Activated CD4-positive, alpha-beta T cell treated with anti-CD3 and anti-CD28 coated beads, Interleukin-2, Interleukin-4, amounts not matched to agents 100 ng/mL and 50 ng/mL, durations not matched to agents 16 hours and 8 hours (primary cell): ENCODE measurements at regions not wholly inside any gene's neighbourhood (a gene's known extent, or its start where the extent isn't known, plus 50 kb on each side); places are given as distances from the start of the nearest gene placed in this dataset.
"Not testable (repeated sequence)": the region's sequence is repeated elsewhere in the genome, so short reads cannot be mapped to it uniquely, and the experiment has no call there.

ENCODE experiments used
- DNase-seq: peaks from one replicate; pipeline ENCODE4 v3.0.0-alpha.2; 2020; ENCODE audit warnings: low spot score

DNA sequence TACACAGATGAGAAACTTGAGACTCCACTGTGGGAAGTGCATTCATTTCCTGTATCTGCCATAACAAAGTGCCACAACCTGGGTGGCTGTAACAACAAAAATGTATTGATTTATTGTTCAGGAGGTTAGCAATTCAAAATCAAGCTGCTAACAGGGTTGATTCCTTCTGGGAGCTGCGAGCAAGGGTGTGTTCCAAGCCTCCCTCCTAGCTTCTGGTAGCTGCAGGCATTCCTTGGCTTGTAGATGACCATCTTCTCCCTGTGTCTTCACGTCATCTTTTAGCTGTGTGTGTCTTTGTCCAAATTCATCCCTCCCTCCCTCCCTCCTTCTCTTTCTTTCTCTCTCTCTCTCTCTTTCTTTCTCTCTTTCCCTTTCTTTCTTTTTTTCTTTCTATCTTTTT lies 258.1 kb downstream of the MSX2 start:
- no peak for DNase-seq

- no peak for DNase-seq
These were observed 257.0 kb downstream of the MSX2 start for GRCh38 chr5:174981416-174981815.

GRCh38 chr5:174980952-174981351 lies 256.6 kb downstream of the MSX2 start:
- DNase-seq: no peak

DNA sequence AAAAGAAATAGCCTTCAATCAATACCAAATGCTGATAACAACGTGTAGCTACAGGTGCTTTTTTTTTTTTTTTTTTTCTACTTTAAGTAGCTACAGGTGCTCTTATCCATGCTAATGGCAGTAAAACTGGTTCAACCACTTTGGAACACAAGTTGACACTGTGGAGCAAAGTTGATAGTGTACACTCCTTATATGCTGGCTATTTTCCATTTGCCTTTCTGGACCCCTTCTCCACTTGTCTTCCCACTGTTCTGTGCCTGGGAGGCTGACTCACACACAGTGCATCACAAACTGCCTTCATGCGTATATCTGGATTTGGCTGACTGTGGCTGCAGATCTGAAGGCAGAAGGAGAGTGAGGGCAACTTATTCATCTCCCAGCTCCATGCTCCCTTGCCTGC lies 247.9 kb downstream of the MSX2 start:
- no peak for DNase-seq

DNA sequence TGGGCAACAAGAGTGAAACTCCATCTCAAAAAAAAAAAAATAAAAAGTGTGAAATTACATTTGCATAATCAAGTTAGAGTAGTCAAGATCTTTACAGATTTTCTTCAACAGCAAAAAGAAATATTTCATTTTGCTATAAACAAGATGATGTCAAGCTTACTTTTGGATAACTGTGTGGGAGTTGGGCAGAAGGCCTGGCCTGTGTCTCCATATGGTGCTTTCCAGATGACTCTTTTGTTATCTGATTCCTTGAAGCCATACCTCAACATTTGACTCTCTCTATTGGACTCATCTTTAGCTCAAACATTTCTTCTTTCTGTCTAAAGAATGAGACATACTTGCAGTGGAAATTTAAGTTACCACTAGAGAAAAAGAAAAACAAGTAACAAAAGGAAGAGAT lies 246.8 kb downstream of the MSX2 start:
- no peak for DNase-seq

DNA sequence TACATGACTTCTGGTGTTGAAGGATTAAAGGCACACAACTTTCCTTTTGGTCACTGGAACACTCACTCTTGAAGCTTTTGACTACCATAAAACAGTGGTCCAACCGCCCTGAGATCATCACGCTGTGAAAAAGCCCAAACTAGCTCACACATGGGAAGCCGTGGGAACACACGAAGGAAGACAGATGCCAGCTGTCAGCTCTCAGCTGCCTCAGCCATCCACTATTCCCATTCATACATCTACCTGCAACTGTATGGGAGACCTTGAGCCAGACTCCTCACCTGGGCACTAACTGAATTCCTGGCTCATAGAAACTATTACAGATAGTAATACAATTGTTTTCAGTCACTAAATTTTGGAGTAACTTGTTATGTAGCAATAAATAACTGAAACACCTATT lies 246.1 kb downstream of the MSX2 start:
- no peak for DNase-seq

DNA sequence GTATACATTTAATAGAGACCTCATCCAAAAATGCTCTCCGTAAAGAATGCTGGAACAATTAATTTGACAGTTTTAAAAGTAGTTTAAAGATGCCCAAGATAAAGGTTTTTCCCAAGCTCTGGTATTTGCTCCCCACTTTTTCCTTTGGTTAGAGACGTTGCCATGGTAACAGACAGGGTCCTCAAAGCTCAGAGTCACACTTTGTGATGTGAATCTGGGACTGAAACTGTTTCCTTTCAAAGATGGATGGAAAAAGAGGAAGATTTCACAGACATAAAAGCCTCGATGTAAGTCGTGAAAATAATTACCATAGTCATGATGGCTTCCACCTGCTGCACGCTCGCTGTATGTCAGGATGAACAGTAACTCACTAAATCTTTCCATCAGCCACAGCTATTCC lies 229.5 kb downstream of the MSX2 start:
- no peak for DNase-seq

DNA sequence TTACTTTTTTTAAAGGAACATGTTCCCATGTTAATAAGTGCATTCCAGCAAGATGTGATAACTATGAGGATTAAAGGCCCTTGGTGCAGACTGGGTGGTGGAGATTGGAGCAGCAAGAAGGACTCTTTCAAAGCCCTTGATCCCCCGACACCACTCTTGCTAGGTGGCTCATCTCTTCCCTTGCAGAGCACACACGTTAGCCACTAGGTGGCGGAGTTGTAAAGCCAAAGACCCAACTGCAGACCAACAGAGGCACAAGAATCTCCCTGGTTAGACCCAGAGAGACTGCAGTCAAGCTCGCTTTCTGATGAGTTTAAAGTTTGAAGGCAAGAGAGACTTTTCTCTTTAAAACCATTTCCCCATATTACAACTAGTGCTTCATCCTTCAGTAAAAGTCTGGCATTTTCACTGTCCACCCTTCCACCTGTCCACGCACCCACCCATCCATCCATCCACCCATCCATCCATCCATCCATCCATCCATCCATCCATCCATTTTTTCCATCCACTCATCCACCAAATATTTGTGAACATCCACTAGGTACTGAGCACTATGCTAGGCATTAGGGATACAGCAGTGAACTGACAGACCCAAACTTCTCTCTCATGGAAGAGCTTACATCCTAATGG lies 226.9 kb downstream of the MSX2 start:
- peak; percentile 69 for DNase-seq

DNA sequence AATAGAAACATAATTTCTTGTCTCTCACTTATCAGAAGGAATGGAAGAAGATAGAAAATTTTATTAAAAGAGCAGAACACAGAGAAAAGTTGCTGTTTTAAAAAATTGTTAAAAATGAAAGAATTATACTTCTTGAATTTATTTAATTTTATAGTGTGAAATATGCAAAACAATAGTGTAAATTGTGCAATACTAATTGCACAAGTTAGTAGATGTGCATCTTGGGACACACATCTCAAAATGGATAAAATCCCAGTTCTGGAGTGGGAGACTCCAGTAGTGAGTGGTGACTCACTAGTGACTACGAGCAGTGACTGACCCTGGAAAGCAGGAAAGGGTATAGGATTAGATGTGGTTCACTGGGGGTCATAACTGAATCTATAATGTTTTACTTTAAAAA lies 223.2 kb downstream of the MSX2 start:
- no peak for DNase-seq

GRCh38 chr5:174945853-174946252 lies 221.5 kb downstream of the MSX2 start:
- no peak for DNase-seq

GRCh38 chr5:174943785-174944184 lies 219.4 kb downstream of the MSX2 start:
- DNase-seq: no peak

GRCh38 chr5:174943002-174943401 lies 218.6 kb downstream of the MSX2 start:
- not testable (repeated sequence) for DNase-seq

DNA sequence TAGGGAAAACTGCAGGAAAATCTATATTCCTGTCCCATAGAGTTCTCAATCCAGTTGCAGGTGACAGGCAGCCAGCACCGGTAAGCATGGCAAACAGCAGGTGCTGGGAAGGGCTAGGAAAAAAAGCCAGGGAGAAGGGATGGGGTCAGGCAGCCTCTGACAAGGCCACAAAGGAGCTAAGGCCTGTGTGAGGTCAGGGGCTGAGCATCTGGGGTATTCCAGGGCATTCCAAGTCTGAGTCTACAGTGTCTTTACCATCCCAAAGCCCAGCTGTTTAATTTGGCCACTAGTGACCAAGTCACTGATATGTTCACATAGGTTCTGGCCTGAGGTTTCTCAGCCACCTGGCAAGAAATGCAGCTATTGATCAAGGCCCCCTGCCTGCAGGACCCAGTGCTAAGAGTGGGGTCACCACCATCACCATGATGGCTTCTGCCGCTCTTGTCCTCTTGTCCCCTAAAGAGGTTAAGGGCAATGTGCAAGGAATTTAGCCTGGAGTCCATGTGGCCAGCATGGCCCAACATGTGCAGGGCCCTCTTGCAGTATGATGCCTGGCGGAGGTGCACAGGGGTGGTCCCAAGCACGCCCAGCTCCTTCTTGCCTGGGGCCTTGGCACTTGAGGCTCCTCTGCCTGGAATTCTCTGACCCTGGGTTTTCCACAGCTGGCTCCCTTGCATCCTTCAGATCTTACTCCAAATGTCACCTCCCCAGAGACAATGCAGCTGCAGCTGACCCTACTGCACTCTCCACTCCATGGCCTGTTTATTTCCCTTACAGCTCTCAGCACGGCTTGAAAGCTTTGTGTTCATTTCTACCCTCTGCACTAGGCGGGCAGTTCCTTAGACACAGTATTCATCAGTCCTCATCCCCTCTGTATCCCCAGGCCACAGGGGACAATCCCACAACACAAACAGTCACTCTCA lies 213.1 kb downstream of the MSX2 start:
- DNase-seq: no peak

GRCh38 chr5:174935854-174936474 lies 211.6 kb downstream of the MSX2 start:
- DNase-seq: peak; percentile 33

DNA sequence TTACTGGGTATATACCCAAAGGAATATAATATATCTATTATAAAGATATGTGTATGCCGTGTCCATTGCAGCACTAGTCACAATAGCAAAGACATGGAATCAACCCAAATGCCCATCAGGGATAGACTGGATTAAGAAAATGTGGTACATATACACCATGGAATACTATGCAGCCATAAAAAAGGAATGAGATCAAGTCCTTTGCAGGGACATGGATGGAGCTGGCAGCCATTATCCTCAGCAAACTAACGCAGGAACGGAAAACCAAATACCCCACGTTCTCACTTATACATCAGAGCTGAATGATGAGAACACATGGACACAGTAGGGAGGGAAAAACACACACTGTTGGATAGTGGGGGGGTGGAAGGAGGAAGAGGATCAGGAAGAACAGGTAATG lies 206.7 kb downstream of the MSX2 start:
- DNase-seq: not testable (repeated sequence)

DNA sequence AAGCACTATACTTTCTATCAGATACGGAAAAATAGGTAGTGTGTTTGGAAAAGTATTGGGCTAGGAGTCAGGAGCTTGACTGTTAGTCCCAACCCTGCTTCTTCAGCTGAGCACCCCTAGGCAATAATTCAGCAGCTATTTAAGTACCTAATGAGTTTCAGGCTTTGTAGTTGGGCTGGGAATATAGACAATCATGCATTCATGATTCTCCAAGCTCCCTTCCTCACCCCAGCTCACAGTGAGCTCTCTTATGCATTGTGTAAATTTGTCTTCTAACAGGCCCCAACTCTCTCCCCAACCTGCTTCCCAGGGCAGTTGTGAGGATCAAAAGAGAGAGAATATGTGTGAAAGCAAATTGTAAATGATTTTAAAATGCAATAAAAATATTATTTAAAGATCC lies 201.2 kb downstream of the MSX2 start:
- DNase-seq: no peak

DNA sequence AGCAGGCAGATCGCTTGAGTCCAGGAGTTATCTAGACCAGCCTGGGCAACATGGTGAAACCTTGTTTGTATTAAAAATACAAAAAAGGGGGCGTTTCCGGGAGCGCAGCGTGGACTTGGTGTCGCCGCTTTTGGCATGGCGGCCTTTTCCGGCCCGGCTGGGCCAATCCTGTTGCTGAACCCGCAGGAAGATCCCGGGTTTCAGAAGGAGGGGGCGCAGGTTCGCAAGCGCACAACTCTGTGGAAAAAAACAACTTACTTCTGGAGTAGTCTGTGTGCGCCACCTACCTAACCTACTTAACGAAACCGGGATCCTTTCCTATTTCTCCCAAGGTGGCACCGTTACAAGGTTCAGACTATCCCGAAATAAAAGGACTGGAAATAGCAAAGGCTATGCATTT lies 198.6 kb downstream of the MSX2 start:
- no peak for DNase-seq

- DNase-seq: no peak
These were observed 196.6 kb downstream of the MSX2 start for GRCh38 chr5:174920906-174921550.

- no peak for DNase-seq
These were observed 195.0 kb downstream of the MSX2 start for GRCh38 chr5:174919351-174919750.

- no peak for DNase-seq
These were observed 194.3 kb downstream of the MSX2 start for GRCh38 chr5:174918655-174919054.

- DNase-seq: no peak
These were observed 193.7 kb downstream of the MSX2 start for GRCh38 chr5:174917976-174918554.

DNA sequence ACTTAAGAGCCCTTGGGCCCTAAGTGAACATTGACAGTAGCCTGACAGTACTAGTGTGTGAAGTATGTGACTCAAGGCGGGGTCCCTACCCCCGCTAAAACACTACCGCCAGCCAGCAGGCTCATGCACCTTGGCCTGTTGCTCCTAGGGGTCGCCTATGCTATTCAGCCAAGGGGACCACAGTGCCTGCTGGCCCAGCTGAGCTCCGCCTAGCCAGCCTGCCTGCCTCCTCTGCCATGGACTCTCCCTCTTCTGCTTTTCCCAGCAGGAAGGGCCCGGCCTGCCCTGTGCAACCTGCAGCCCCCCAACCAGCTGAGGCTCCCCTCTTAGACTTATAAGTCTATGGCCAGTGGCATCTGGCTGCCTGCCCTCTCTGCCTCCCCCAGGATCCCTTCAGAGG lies 193.1 kb downstream of the MSX2 start:
- DNase-seq: not testable (repeated sequence)
